Prostate gland (tissue), 2 donors: ENCODE measurements at regions not wholly inside any gene's neighbourhood (a gene's known extent, or its start where the extent isn't known, plus 50 kb on each side); places are given as distances from the start of the nearest gene placed in this dataset.

ENCODE experiments used
- DNase-seq: peaks from one replicate; pipeline ENCODE4 v3.0.0-alpha.2; 2019; ENCODE audit warnings: low spot score
- H3K27ac ChIP-seq, 2 donors: fragments of 200-600 bp; sonication (generic); 2 replicates each; pipeline ENCODE4 v1.5.1; 2017 to 2019
- H3K27me3 ChIP-seq: fragments of 200-600 bp; sonication (generic); replicated peaks from 2 replicates; pipeline ENCODE4 v1.5.1; 2019; ENCODE audit not compliant: insufficient read depth
- H3K36me3 ChIP-seq, 2 donors: fragments of 200-600 bp; sonication (generic); 1 replicate in 1 of 2; 2 replicates in 1 of 2; pipeline versions ENCODE4 v1.5.1 to v1.8.1; 2017 to 2019
- H3K4me1 ChIP-seq: fragments of 200-600 bp; sonication (generic); replicated peaks from 2 replicates; pipeline ENCODE4 v1.5.1; 2019
- H3K4me3 ChIP-seq, 2 donors: fragments of 200-600 bp; sonication (generic); 2 replicates each; pipeline ENCODE4 v1.5.1; 2017 to 2019
- H3K9me3 ChIP-seq: fragments of 200-600 bp; sonication (generic); 2 replicates; pipeline ENCODE4 v1.5.1; 2017
- POLR2A ChIP-seq: fragments of 450-650 bp; IDR thresholded peaks from one replicate; pipeline ENCODE4 v1.6.1; 2016; ENCODE audit warnings: antibody characterized with exemption, mild to moderate bottlenecking
- POLR2AphosphoS5 ChIP-seq: sonication (generic); formaldehyde crosslinking; IDR thresholded peaks from one replicate; pipeline ENCODE4 v1.6.1; 2017; ENCODE audit warnings: antibody characterized with exemption
- WGBS: methylation state at CpG from one replicate; pipeline ENCODE4 v1.1.5; 2018; 5-methylcytosine and 5-hydroxymethylcytosine counted together
- intact Hi-C: fragments of 100-400 bp; cut with DNase I; formaldehyde crosslinking; loops from one replicate; pipeline ENCODE4 v1.14.2; 2022
- TF ChIP-seq, protein P1 (sequence below), 4 experiments: fragments of 200-600 bp in 2 of 4; fragments of 450-650 bp in 2 of 4; sonication (generic) in 2 of 4; IDR thresholded peaks; 1 replicate in 3 of 4; 2 replicates in 1 of 4; pipeline ENCODE4 v1.5.1; 2016 to 2019; ENCODE audit warnings: antibody characterized with exemption in 4 of 4, mild to moderate bottlenecking in 2 of 4, moderate library complexity in 2 of 4

DNA sequence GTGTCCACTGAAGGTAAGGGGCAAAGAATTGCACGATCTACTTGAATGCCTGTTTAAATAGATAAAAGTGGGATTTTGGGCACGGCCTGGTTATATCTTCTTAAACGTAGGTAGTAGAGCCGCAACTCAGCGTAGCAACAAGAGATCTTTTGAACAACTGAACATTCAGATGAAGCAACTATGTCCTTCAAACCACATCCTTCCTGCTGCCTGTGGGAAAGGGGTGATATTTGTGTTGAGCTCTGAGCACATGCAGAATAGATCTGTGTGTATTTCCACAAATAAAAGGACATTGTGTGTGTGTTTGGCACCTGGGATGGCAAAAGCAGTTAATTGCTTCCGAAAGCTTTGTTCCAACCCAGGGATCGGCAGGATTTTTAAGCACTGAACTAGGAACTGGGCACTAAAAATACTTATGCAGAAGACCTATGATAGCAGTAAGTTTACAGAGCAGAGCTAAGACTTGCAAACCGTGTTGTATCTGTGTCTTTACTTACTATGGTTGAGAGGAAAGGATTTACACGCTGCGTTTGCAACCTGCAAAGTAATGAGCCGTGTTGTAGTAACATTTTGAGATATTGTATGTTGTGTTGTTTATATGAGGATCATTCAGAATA, 333.4 kb downstream of the CHRM3 start:
- no peak for DNase-seq
- 66% methylated on average over 11 of the region's 11 CpGs for WGBS
- no peaks in the 10 kb centered on the region for H3K4me1 ChIP-seq
- no peak overlapping the region for H3K4me3 ChIP-seq
- H3K9me3 ChIP-seq, result no peaks in the 10 kb centered on the region
- TF ChIP-seq POLR2A (no peak), POLR2AphosphoS5 (no peak)
- TF ChIP-seq, protein P1, sequence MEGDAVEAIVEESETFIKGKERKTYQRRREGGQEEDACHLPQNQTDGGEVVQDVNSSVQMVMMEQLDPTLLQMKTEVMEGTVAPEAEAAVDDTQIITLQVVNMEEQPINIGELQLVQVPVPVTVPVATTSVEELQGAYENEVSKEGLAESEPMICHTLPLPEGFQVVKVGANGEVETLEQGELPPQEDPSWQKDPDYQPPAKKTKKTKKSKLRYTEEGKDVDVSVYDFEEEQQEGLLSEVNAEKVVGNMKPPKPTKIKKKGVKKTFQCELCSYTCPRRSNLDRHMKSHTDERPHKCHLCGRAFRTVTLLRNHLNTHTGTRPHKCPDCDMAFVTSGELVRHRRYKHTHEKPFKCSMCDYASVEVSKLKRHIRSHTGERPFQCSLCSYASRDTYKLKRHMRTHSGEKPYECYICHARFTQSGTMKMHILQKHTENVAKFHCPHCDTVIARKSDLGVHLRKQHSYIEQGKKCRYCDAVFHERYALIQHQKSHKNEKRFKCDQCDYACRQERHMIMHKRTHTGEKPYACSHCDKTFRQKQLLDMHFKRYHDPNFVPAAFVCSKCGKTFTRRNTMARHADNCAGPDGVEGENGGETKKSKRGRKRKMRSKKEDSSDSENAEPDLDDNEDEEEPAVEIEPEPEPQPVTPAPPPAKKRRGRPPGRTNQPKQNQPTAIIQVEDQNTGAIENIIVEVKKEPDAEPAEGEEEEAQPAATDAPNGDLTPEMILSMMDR (IDR thresholded peaks at IDR 0.05), result no peak
- intact Hi-C loops, result no loop called here
- H3K27me3 ChIP-seq, result no peaks in the 10 kb centered on the region
- H3K27ac ChIP-seq, result no peak overlapping the region
- no peaks in the 10 kb centered on the region for H3K36me3 ChIP-seq

DNA sequence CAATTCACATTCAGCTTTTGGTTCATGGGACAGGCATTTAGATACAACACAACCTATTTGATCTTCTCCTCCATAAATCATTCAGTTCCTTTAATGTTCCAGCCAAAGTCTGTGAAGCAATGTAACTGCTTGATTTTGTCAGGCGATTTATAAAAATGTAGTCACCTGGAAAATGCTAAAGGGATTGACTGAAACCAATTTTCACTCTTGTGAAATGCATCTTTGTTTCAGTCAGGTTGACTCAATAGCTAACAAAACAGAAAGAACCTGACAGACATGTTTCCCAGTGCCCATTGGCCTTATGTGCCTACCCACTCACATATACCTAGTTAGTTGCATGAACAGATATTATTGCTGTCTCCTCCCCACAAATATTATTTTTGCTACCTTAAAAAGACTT, 335.7 kb downstream of the CHRM3 start:
- Histone ChIP-seq H3K36me3 (no peaks in the 10 kb centered on the region), H3K27ac (no peak overlapping the region), H3K4me1 (no peaks in the 10 kb centered on the region), H3K9me3 (no peaks in the 10 kb centered on the region), H3K4me3 (no peak overlapping the region), H3K27me3 (no peaks in the 10 kb centered on the region)
- intact Hi-C loops, result no loop called here
- WGBS, result 44% methylated on average over 1 of the region's 1 CpG
- no peak for DNase-seq
- no peak for TF ChIP-seq POLR2AphosphoS5
- no peak for TF ChIP-seq POLR2A
- TF ChIP-seq, protein P1 (IDR thresholded peaks at IDR 0.05), result no peak

DNA sequence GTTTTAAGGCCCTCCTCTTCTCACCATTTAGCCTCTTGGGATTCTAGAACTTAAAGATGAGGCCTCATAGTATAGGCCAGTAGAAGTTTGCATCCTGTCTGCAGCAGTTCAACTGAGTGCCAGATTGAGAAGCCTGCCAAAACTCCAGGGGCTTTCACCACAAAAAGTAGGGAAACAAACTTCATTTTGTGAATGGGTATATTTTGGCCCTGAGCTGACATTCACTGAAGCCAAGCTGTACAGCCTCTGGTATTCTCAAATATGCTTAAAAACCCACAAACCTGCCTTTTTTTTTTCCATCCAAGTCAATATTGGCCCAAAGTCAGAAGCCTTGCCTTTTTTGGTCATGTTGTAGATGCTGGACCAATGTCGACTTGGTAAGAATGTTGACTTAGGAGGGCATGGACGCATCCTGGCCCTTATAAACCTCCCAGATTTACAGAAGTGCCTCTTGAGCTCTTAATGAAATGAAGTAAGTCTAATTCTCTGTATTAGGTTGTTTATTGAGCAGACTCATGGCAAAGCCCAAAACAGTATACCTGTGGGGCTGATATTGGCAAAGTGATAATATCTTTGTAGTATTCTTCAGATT, 337.5 kb downstream of the CHRM3 start:
- no peak for DNase-seq
- WGBS, result 37% methylated on average over 2 of the region's 2 CpGs
- H3K4me1 ChIP-seq, result no peaks in the 10 kb centered on the region
- no peak overlapping the region for H3K4me3 ChIP-seq
- intact Hi-C loops, result no loop called here
- H3K27ac ChIP-seq, result no peak overlapping the region
- H3K9me3 ChIP-seq, result no peaks in the 10 kb centered on the region
- TF ChIP-seq POLR2A, result no peak
- no peak for TF ChIP-seq POLR2AphosphoS5
- TF ChIP-seq, protein P1 (IDR thresholded peaks at IDR 0.05), result no peak
- no peaks in the 10 kb centered on the region for H3K27me3 ChIP-seq
- no peaks in the 10 kb centered on the region for H3K36me3 ChIP-seq

DNA sequence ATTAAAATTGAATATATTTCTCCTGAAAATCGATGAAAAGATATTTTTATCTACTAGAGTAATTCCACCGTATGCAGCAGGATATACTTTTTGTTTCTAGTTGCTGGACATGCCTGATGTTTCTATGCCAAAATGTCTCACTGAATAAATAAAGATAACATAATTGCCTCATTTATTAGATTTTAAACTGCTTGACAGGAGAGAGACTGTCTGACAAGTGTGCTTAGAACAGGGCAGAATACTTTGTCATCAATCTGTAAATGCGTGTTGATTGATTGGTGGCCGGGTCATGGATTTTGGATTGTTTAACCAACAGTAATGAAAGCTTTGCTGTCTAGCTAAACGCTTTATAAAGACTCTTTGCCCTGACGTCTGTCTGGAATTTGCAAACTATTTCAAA, 339.0 kb downstream of the CHRM3 start:
- intact Hi-C loops, result no loop called here
- Histone ChIP-seq H3K36me3 (no peaks in the 10 kb centered on the region), H3K4me1 (no peaks in the 10 kb centered on the region), H3K27ac (no peak overlapping the region), H3K4me3 (no peak overlapping the region), H3K9me3 (no peaks in the 10 kb centered on the region), H3K27me3 (no peaks in the 10 kb centered on the region)
- TF ChIP-seq, protein P1 (IDR thresholded peaks at IDR 0.05), result no peak
- TF ChIP-seq POLR2A (no peak), POLR2AphosphoS5 (no peak)
- no peak for DNase-seq
- WGBS, result 46% methylated on average over 6 of the region's 6 CpGs

DNA sequence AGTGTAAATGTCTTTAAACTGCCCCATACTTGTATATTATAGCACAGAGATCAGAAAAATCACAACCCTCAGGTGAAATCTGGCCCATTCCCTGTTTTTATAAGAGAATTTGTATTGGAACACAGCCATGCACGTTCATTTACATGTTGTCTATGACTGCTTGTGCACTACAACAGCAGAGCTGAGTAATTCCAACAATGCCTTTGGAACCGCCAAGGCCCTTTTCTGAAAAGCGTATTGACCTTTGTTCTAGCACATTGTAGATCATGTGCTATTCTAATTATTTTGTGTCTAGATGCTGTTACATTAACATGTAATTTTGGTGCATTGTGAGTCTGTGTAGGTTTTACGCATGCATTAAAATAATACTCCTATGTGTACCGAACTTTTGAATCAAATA, 339.6 kb downstream of the CHRM3 start:
- no peak overlapping the region for H3K27ac ChIP-seq
- intact Hi-C loops, result no loop called here
- H3K4me3 ChIP-seq, result no peak overlapping the region
- H3K27me3 ChIP-seq, result no peaks in the 10 kb centered on the region
- 81% methylated on average over 5 of the region's 5 CpGs for WGBS
- H3K4me1 ChIP-seq, result no peaks in the 10 kb centered on the region
- no peaks in the 10 kb centered on the region for H3K36me3 ChIP-seq
- no peak for DNase-seq
- TF ChIP-seq POLR2A, result no peak
- TF ChIP-seq, protein P1 (IDR thresholded peaks at IDR 0.05), result no peak
- no peaks in the 10 kb centered on the region for H3K9me3 ChIP-seq
